Neural progenitor cell (in vitro differentiated cells): ENCODE measurements at regions not wholly inside any gene's neighbourhood (a gene's known extent, or its start where the extent isn't known, plus 50 kb on each side); places are given as distances from the start of the nearest gene placed in this dataset.
A peak's percentile ranks its signal among the peaks of the same experiment; 100 is the strongest.

Experiments used
- DNase-seq: peaks from one replicate; pipeline ENCODE4 v3.0.0-alpha.2; 2016; ENCODE audit warnings: low spot score
- H2AFZ ChIP-seq: fragments of 200-600 bp; sonication (generic); replicated peaks from 2 replicates; pipeline ENCODE4 v1.6.1; 2016; ENCODE audit warnings: antibody characterized with exemption
- H3F3A ChIP-seq: fragments of 200-600 bp; sonication (generic); 2 replicates; pipeline ENCODE4 v1.6.1; 2016; ENCODE audit warnings: antibody characterized with exemption, low read depth
- H3K27ac ChIP-seq: fragments of 200-600 bp; sonication (generic); 2 replicates; pipeline ENCODE4 v1.5.1; 2016; ENCODE audit warnings: mild to moderate bottlenecking
- H3K27me3 ChIP-seq: fragments of 200-600 bp; sonication (generic); 2 replicates; pipeline ENCODE4 v1.6.1; 2016; ENCODE audit warnings: mild to moderate bottlenecking, moderate library complexity
- H3K36me3 ChIP-seq: fragments of 200-600 bp; sonication (generic); 2 replicates; pipeline ENCODE4 v1.5.1; 2016
- H3K4me1 ChIP-seq: fragments of 200-600 bp; sonication (generic); 2 replicates; pipeline ENCODE4 v1.6.1; 2016; ENCODE audit warnings: mixed run types
- H3K4me2 ChIP-seq: fragments of 200-600 bp; sonication (generic); 2 replicates; pipeline ENCODE4 v1.6.1; 2016
- H3K4me3 ChIP-seq: fragments of 200-600 bp; sonication (generic); 2 replicates; pipeline ENCODE4 v1.5.1; 2016
- H3K79me2 ChIP-seq: fragments of 200-600 bp; sonication (generic); 2 replicates; pipeline ENCODE4 v1.6.1; 2016; ENCODE audit warnings: low read depth
- H3K9ac ChIP-seq: fragments of 200-600 bp; sonication (generic); 2 replicates; pipeline ENCODE4 v1.6.1; 2016
- H3K9me3 ChIP-seq: fragments of 200-600 bp; sonication (generic); 2 replicates; pipeline ENCODE4 v1.5.1; 2016; ENCODE audit warnings: low read depth
- H4K20me1 ChIP-seq: fragments of 200-600 bp; sonication (generic); 2 replicates; pipeline ENCODE4 v1.6.1; 2016; ENCODE audit warnings: low read depth
- H3K27ac Mint-ChIP-seq: 3 replicates; pipeline ENCODE4 v1.8.0; 2021; ENCODE audit warnings: mixed read lengths
- H3K27me3 Mint-ChIP-seq: 2 replicates; pipeline ENCODE4 v1.8.0; 2022; ENCODE audit warnings: low read depth, mild to moderate bottlenecking, inconsistent platforms, moderate library complexity, mixed read lengths; ENCODE audit not compliant: insufficient read depth
- H3K36me3 Mint-ChIP-seq: 3 replicates; pipeline ENCODE4 v1.8.0; 2021; ENCODE audit warnings: mixed read lengths
- H3K4me1 Mint-ChIP-seq: 3 replicates; pipeline ENCODE4 v1.8.0; 2021; ENCODE audit warnings: mixed read lengths
- H3K4me3 Mint-ChIP-seq: 3 replicates; pipeline ENCODE4 v1.8.0; 2021; ENCODE audit warnings: mild to moderate bottlenecking, moderate library complexity, mixed read lengths
- H3K9me3 Mint-ChIP-seq: 3 replicates; pipeline ENCODE4 v1.8.0; 2020; ENCODE audit warnings: mixed read lengths
- CTCF ChIP-seq: fragments of 200-600 bp; sonication (generic); IDR thresholded peaks from 2 replicates; pipeline ENCODE4 v1.5.1; 2017; ENCODE audit warnings: antibody characterized with exemption, mild to moderate bottlenecking
- EZH2 ChIP-seq: fragments of 200-600 bp; sonication (generic); IDR thresholded peaks from 2 replicates; pipeline ENCODE4 v1.6.1; 2017; ENCODE audit warnings: antibody characterized with exemption, mild to moderate bottlenecking, moderate library complexity
- EZH2phosphoT487 ChIP-seq: fragments of 200-600 bp; sonication (generic); IDR thresholded peaks from 2 replicates; pipeline ENCODE4 v1.6.1; 2017; ENCODE audit warnings: antibody characterized with exemption

GRCh38 chr16:79302731-79303130 lies 297.8 kb downstream of the MAF start:
- DNase-seq, result no peak
- Histone ChIP-seq H3K27me3 (peaks cover 4% of the 10 kb centered on the region), H3K4me1 (peaks cover 48% of the 10 kb centered on the region), H4K20me1 (peaks cover 12% of the 10 kb centered on the region), H3K36me3 (no peaks in the 10 kb centered on the region), H3K9me3 (no peaks in the 10 kb centered on the region), H3K9ac (no peak overlapping the region), H3K4me2 (no peak overlapping the region), H3K79me2 (no peaks in the 10 kb centered on the region), H2AFZ (no peak overlapping the region), H3K27ac (no peak overlapping the region), H3F3A (peaks cover 43% of the 10 kb centered on the region), H3K4me3 (no peak overlapping the region)
- H3K36me3 Mint-ChIP-seq, result peaks cover 3% of the 10 kb centered on the region
- no peak overlapping the region for H3K4me3 Mint-ChIP-seq
- peaks cover 62% of the 10 kb centered on the region for H3K27me3 Mint-ChIP-seq
- H3K4me1 Mint-ChIP-seq, result peaks cover 52% of the 10 kb centered on the region
- TF ChIP-seq EZH2 (no peak), CTCF (no peak), EZH2phosphoT487 (no peak)
- H3K9me3 Mint-ChIP-seq, result peaks cover 4% of the 10 kb centered on the region
- H3K27ac Mint-ChIP-seq, result no peak overlapping the region

GRCh38 chr16:79301051-79301450 lies 299.5 kb downstream of the MAF start:
- Mint-ChIP-seq H3K9me3 (peaks cover 4% of the 10 kb centered on the region), H3K36me3 (no peaks in the 10 kb centered on the region), H3K27me3 (peaks cover 61% of the 10 kb centered on the region), H3K4me1 (peaks cover 63% of the 10 kb centered on the region), H3K27ac (no peak overlapping the region), H3K4me3 (peak overlapping the region; percentile 43)
- DNase-seq, result peak; percentile 66
- Histone ChIP-seq H3K27ac (no peak overlapping the region), H3K4me2 (peak overlapping the region; percentile 50), H2AFZ (no peak overlapping the region), H3K9ac (no peak overlapping the region), H3K36me3 (no peaks in the 10 kb centered on the region), H4K20me1 (peaks cover 12% of the 10 kb centered on the region), H3K79me2 (no peaks in the 10 kb centered on the region), H3K4me1 (peaks cover 60% of the 10 kb centered on the region), H3K9me3 (no peaks in the 10 kb centered on the region), H3K4me3 (no peak overlapping the region), H3K27me3 (peaks cover 12% of the 10 kb centered on the region), H3F3A (peaks cover 45% of the 10 kb centered on the region)
- TF ChIP-seq CTCF, result no peak
- no peak for TF ChIP-seq EZH2
- TF ChIP-seq EZH2phosphoT487, result no peak

- peaks cover 8% of the 10 kb centered on the region for H3K9me3 Mint-ChIP-seq
- peaks cover 61% of the 10 kb centered on the region for H3K27me3 Mint-ChIP-seq
- H3K27ac ChIP-seq, result peak overlapping the region; percentile 88
- H3K27me3 ChIP-seq, result peaks cover 12% of the 10 kb centered on the region
- H3K4me3 Mint-ChIP-seq, result peak overlapping the region; percentile 74
- peaks cover 56% of the 10 kb centered on the region for H3K4me1 ChIP-seq
- no peaks in the 10 kb centered on the region for H3K36me3 ChIP-seq
- H3K9ac ChIP-seq, result no peak overlapping the region
- H3K4me2 ChIP-seq, result peak overlapping the region; percentile 79
- H3K36me3 Mint-ChIP-seq, result no peaks in the 10 kb centered on the region
- H2AFZ ChIP-seq, result no peak overlapping the region
- peaks cover 12% of the 10 kb centered on the region for H4K20me1 ChIP-seq
- peaks cover 55% of the 10 kb centered on the region for H3K4me1 Mint-ChIP-seq
- peak overlapping the region; percentile 31 for H3K4me3 ChIP-seq
- H3K79me2 ChIP-seq, result no peaks in the 10 kb centered on the region
- TF ChIP-seq CTCF (no peak), EZH2 (no peak), EZH2phosphoT487 (peak; percentile 96)
- H3K27ac Mint-ChIP-seq, result peak overlapping the region; percentile 71
- peaks cover 45% of the 10 kb centered on the region for H3F3A ChIP-seq
- no peaks in the 10 kb centered on the region for H3K9me3 ChIP-seq
- DNase-seq, result peak; percentile 97
Observed at GRCh38 chr16:79298894-79299799, 301.4 kb downstream of the MAF start.
